PFSK-1 (cell line): ENCODE measurements at regions not wholly inside any gene's neighbourhood (a gene's known extent, or its start where the extent isn't known, plus 50 kb on each side); places are given as distances from the start of the nearest gene placed in this dataset.

Experiments
- SIN3A ChIP-seq: IDR thresholded peaks from 2 replicates; pipeline ENCODE4 v1.6.1; 2012; ENCODE audit warnings: mild to moderate bottlenecking, low read length, moderate library complexity, borderline replicate concordance; ENCODE audit not compliant: insufficient read depth
- TAF1 ChIP-seq: IDR thresholded peaks from 2 replicates; pipeline ENCODE4 v1.6.1; 2012; ENCODE audit warnings: low read length, control low read depth, borderline replicate concordance; ENCODE audit not compliant: insufficient read depth
- TF ChIP-seq, protein P1 (sequence below), 2 experiments: IDR thresholded peaks; 2 replicates each; pipeline versions ENCODE4 v1.6.1 to v1.8.0; 2011 to 2012; ENCODE audit warnings: low read depth in 2 of 2, low read length in 2 of 2, control low read depth in 1 of 2, inconsistent platforms in 1 of 2, mild to moderate bottlenecking in 1 of 2, moderate library complexity in 1 of 2; ENCODE audit not compliant: insufficient read depth in 1 of 2

- TF ChIP-seq TAF1 (no peak), SIN3A (no peak)
- TF ChIP-seq, protein P1, sequence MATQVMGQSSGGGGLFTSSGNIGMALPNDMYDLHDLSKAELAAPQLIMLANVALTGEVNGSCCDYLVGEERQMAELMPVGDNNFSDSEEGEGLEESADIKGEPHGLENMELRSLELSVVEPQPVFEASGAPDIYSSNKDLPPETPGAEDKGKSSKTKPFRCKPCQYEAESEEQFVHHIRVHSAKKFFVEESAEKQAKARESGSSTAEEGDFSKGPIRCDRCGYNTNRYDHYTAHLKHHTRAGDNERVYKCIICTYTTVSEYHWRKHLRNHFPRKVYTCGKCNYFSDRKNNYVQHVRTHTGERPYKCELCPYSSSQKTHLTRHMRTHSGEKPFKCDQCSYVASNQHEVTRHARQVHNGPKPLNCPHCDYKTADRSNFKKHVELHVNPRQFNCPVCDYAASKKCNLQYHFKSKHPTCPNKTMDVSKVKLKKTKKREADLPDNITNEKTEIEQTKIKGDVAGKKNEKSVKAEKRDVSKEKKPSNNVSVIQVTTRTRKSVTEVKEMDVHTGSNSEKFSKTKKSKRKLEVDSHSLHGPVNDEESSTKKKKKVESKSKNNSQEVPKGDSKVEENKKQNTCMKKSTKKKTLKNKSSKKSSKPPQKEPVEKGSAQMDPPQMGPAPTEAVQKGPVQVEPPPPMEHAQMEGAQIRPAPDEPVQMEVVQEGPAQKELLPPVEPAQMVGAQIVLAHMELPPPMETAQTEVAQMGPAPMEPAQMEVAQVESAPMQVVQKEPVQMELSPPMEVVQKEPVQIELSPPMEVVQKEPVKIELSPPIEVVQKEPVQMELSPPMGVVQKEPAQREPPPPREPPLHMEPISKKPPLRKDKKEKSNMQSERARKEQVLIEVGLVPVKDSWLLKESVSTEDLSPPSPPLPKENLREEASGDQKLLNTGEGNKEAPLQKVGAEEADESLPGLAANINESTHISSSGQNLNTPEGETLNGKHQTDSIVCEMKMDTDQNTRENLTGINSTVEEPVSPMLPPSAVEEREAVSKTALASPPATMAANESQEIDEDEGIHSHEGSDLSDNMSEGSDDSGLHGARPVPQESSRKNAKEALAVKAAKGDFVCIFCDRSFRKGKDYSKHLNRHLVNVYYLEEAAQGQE (IDR thresholded peaks at IDR 0.05; ENCODE audit: insufficient read depth in 1 of 2, low read depth in 2 of 2, low read length in 2 of 2): no peak
These were observed 162.4 kb upstream of the TUT7 start for GRCh38 chr9:86516564-86516963.
